ENCODE measurements at regions not wholly inside any gene's neighbourhood (a gene's known extent, or its start where the extent isn't known, plus 50 kb on each side); places are given as distances from the start of the nearest gene placed in this dataset.

DNA sequence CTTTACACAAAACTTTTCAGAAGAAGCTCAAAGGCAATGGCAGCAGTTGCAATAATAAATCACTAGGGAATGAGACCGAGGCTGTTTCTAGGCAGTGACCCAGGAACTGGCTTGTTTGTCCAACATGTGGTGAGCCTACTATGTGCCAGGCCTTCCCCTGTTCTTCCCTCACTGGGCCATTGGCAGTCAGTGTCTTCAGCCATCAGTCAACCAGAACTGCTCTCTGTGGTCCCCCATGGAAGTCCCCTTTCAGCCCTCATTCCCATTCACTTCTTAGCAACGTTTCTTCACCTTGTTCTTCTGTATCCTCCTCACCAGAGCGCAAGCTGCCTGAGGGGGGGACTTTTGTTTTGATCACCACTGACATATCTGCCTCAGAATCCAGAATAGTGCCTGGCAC lies 274.1 kb downstream of the RRAGC start:
- TF ChIP-seq, protein P1, sequence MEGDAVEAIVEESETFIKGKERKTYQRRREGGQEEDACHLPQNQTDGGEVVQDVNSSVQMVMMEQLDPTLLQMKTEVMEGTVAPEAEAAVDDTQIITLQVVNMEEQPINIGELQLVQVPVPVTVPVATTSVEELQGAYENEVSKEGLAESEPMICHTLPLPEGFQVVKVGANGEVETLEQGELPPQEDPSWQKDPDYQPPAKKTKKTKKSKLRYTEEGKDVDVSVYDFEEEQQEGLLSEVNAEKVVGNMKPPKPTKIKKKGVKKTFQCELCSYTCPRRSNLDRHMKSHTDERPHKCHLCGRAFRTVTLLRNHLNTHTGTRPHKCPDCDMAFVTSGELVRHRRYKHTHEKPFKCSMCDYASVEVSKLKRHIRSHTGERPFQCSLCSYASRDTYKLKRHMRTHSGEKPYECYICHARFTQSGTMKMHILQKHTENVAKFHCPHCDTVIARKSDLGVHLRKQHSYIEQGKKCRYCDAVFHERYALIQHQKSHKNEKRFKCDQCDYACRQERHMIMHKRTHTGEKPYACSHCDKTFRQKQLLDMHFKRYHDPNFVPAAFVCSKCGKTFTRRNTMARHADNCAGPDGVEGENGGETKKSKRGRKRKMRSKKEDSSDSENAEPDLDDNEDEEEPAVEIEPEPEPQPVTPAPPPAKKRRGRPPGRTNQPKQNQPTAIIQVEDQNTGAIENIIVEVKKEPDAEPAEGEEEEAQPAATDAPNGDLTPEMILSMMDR (conservative IDR thresholded peaks at IDR 0.05; ENCODE audit: low read depth in 2 of 2), result no peak
- TF ChIP-seq EZH2 (IDR thresholded peaks at IDR 0.05; ENCODE audit: low read depth, unreplicated experiment) (no peak), POLR2AphosphoS5 (IDR thresholded peaks at IDR 0.05; ENCODE audit: low read depth) (no peak)

Measured in GM23338 (cell line).